Gastrocnemius medialis (tissue), 4 donors: ENCODE measurements at regions not wholly inside any gene's neighbourhood (a gene's known extent, or its start where the extent isn't known, plus 50 kb on each side); places are given as distances from the start of the nearest gene placed in this dataset.

Experiments
- ATAC-seq, 2 donors: fragments of 150-250 bp; one replicate each; pipeline ENCODE4 v1.9.1; 2016
- DNase-seq, 2 donors: peaks; one replicate each; pipeline ENCODE4 v3.0.0-alpha.2; 2019
- H3K27ac ChIP-seq, 4 donors: fragments of 200-600 bp; sonication (generic); 1 replicate in 1 of 4; 2 replicates in 3 of 4; pipeline ENCODE4 v1.5.1; 2016 to 2018; ENCODE audit warnings: mild to moderate bottlenecking in 2 of 4, moderate library complexity in 1 of 4
- H3K27me3 ChIP-seq, 3 donors: fragments of 200-600 bp; sonication (generic) in 2 of 3; 1 replicate in 1 of 3; 2 replicates in 2 of 3; pipeline versions ENCODE4 v1.5.1 to v1.6.0; 2016 to 2019; ENCODE audit warnings: mild to moderate bottlenecking in 1 of 3, moderate library complexity in 1 of 3
- H3K36me3 ChIP-seq, 2 donors: fragments of 200-600 bp; sonication (generic) in 1 of 2; one replicate each; pipeline ENCODE4 v1.5.1; 2017 to 2018
- H3K4me1 ChIP-seq, 2 donors: fragments of 200-600 bp; sonication (generic) in 1 of 2; one replicate each; pipeline ENCODE4 v1.5.1; 2016 to 2017; ENCODE audit warnings: mild to moderate bottlenecking in 2 of 2
- H3K4me3 ChIP-seq, 4 donors: fragments of 200-600 bp; sonication (generic) in 3 of 4; 1 replicate in 1 of 4; 2 replicates in 3 of 4; pipeline ENCODE4 v1.5.1; 2016 to 2019; ENCODE audit warnings: mild to moderate bottlenecking in 2 of 4
- H3K9me3 ChIP-seq, 3 donors: fragments of 200-600 bp; sonication (generic) in 2 of 3; 1 replicate in 1 of 3; 2 replicates in 2 of 3; pipeline ENCODE4 v1.5.1; 2016 to 2019
- CTCF ChIP-seq, 5 experiments: fragments of 450-650 bp in 3 of 5; fragments of 200-600 bp in 2 of 5; sonication (generic) in 2 of 5; IDR thresholded peaks in 4 of 5; conservative IDR thresholded peaks in 1 of 5; 1 replicate in 4 of 5; 2 replicates in 1 of 5; pipeline ENCODE4 v1.5.1; 2016 to 2019; ENCODE audit warnings: antibody characterized with exemption in 5 of 5, mild to moderate bottlenecking in 3 of 5, moderate library complexity in 3 of 5
- POLR2A ChIP-seq, 2 donors: fragments of 450-650 bp; IDR thresholded peaks; one replicate each; pipeline ENCODE4 v1.6.1; 2017; ENCODE audit warnings: antibody characterized with exemption in 2 of 2, mild to moderate bottlenecking in 2 of 2, moderate library complexity in 2 of 2
- in situ Hi-C, 4 donors: fragments of 200-750 bp; cut with MboI; loops; one replicate each; pipeline versions ENCODE4 v1.15.0 to v1.8.0; 2017; ENCODE audit warnings: low sequenced_read_pairs in 4 of 4
- intact Hi-C: fragments of 100-400 bp; cut with DNase I; formaldehyde crosslinking; loops from one replicate; pipeline ENCODE4 v1.15.1; 2023; ENCODE audit warnings: low total_unique reads

- intact Hi-C loops (loop anchor here (10.0 kb wide), 1 partner anchor 1053 kb away; no protein-coding TSS in a partner anchor), in situ Hi-C loops (loop anchor here in 1 of 4 donors (25.0 kb wide), 1 partner anchor 1055 kb away; no protein-coding TSS in a partner anchor)
- Histone ChIP-seq H3K4me3 (no peak overlapping the region), H3K4me1 (peaks cover 57 to 76% of the 10 kb centered on the region in 2 donors), H3K27ac (peak overlapping the region; percentile 82 to 94 (median 90)), H3K27me3 (no peaks in the 10 kb centered on the region), H3K36me3 (no peaks in the 10 kb centered on the region), H3K9me3 (no peaks in the 10 kb centered on the region)
- no peak for TF ChIP-seq CTCF (IDR thresholded peaks at IDR 0.05 in 4 of 5, conservative IDR thresholded peaks at IDR 0.05 in 1 of 5)
- no peak for TF ChIP-seq POLR2A (IDR thresholded peaks at IDR 0.05)
- ATAC-seq (no peak), DNase-seq (no peak)
Measured at GRCh38 chr3:150067561-150067960, 96.9 kb upstream of the PFN2 start.

DNA sequence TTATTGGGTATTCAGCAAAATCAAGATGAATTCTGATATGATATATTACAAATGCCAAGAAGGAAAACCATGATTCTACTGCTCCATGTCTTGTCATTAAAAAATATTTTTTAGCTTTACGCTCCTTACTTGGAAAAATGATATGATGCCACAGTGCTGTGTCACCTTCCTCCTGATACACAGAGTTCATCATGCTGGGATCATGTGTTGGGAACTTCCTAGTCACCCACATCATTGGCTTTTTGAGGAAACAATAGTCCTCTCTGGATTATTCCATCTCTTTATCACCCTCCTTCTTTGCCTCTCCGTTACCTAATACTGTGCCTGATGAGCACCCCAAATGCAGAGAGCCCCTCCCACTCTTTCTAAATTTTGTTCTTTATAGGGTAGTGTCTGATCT is 94.3 kb upstream of the PFN2 start:
- ATAC-seq, result peak in 1 of 2 donors; percentile 28
- in situ Hi-C loops, result loop anchor here in 1 of 4 donors (25.0 kb wide), 1 partner anchor 1053 kb away; no protein-coding TSS in a partner anchor

GRCh38 chr3:150063237-150063636 is 92.5 kb upstream of the PFN2 start:
- Histone ChIP-seq H3K36me3 (no peaks in the 10 kb centered on the region), H3K27ac (peak overlapping the region; percentile 92 to 95 (median 94)), H3K4me3 (no peak overlapping the region), H3K4me1 (peaks cover 41 to 68% of the 10 kb centered on the region in 2 donors), H3K27me3 (no peaks in the 10 kb centered on the region), H3K9me3 (no peaks in the 10 kb centered on the region)
- intact Hi-C loops (loop anchor here (10.0 kb wide), 1 partner anchor 1048 kb away; no protein-coding TSS in a partner anchor), in situ Hi-C loops (loop anchor here in 1 of 4 donors (25.0 kb wide), 1 partner anchor 1051 kb away; no protein-coding TSS in a partner anchor)
- ATAC-seq, result peak; percentile 5 to 32
- no peak for TF ChIP-seq POLR2A (IDR thresholded peaks at IDR 0.05)
- no peak for TF ChIP-seq CTCF (IDR thresholded peaks at IDR 0.05 in 4 of 5, conservative IDR thresholded peaks at IDR 0.05 in 1 of 5)
- peak; percentile 54 to 57 for DNase-seq

More for the DNA sequence above, 94.3 kb upstream of the PFN2 start:
- peaks cover 55 to 72% of the 10 kb centered on the region in 2 donors for H3K4me1 ChIP-seq
- no peaks in the 10 kb centered on the region for H3K9me3 ChIP-seq
- no peaks in the 10 kb centered on the region for H3K36me3 ChIP-seq
- no peaks in the 10 kb centered on the region for H3K27me3 ChIP-seq
- intact Hi-C loops, result loop anchor here (10.0 kb wide), 1 partner anchor 1050 kb away; no protein-coding TSS in a partner anchor
- H3K27ac ChIP-seq, result peak overlapping the region; percentile 92 to 95 (median 94)
- DNase-seq, result peak; percentile 37 to 60
- H3K4me3 ChIP-seq, result no peak overlapping the region
- TF ChIP-seq CTCF (IDR thresholded peaks at IDR 0.05 in 4 of 5, conservative IDR thresholded peaks at IDR 0.05 in 1 of 5) (no peak), POLR2A (IDR thresholded peaks at IDR 0.05) (peak in 1 of 2 donors; percentile 34)

DNA sequence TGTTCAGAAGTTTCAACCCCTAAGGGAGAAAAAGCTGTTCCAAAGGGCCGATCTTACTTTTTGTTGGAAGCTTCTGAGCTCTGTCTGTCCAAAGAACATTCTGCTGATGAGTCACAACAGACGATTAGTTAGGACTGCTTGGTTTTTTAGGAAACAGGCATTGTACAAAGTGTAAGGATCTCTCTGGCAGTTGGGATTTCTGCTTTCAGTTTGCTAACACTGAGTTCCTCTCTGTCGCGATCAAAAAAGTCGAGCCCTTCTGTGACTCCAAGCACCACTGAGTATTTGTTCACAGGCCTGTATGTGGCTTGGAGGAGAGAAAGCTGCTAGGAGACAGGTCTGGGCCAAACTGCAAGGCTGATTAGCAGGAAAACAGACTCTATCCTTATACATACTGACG is 91.8 kb upstream of the PFN2 start:
- Histone ChIP-seq H3K27me3 (no peaks in the 10 kb centered on the region), H3K4me1 (peaks cover 40 to 65% of the 10 kb centered on the region in 2 donors), H3K9me3 (no peaks in the 10 kb centered on the region), H3K4me3 (peak overlapping the region; percentile 2 to 29 (median 16)), H3K36me3 (no peaks in the 10 kb centered on the region), H3K27ac (peak overlapping the region; percentile 92 to 95 (median 94))
- in situ Hi-C loops, result loop anchor here in 1 of 4 donors (25.0 kb wide), 1 partner anchor 1050 kb away; no protein-coding TSS in a partner anchor
- DNase-seq, result peak in 1 of 2 donors; percentile 45
- peak; percentile 42 to 55 for ATAC-seq
- no peak for TF ChIP-seq CTCF (IDR thresholded peaks at IDR 0.05 in 4 of 5, conservative IDR thresholded peaks at IDR 0.05 in 1 of 5)
- peak in 1 of 2 donors; percentile 52 for TF ChIP-seq POLR2A (IDR thresholded peaks at IDR 0.05)
- intact Hi-C loops, result loop anchor here (1.0 to 10.0 kb wide), 2 partner anchors 32 to 1048 kb away; no protein-coding TSS in a partner anchor
